H9 (cell line): ENCODE measurements at regions not wholly inside any gene's neighbourhood (a gene's known extent, or its start where the extent isn't known, plus 50 kb on each side); places are given as distances from the start of the nearest gene placed in this dataset.

Experiments used
- DNase-seq: peaks from one replicate; pipeline ENCODE4 v3.0.0-alpha.2; 2017
- H2AFZ ChIP-seq: one replicate; pipeline ENCODE4 v1.6.1; 2013; ENCODE audit warnings: mild to moderate bottlenecking, low read length, control low read depth, moderate library complexity
- H2AK5ac ChIP-seq: 2 replicates; pipeline ENCODE4 v1.6.1; 2013; ENCODE audit warnings: low read length, control low read depth, mixed read lengths; ENCODE audit not compliant: insufficient read length
- H2BK120ac ChIP-seq: one replicate; pipeline ENCODE4 v1.6.1; 2013; ENCODE audit warnings: low read depth, mild to moderate bottlenecking, low read length, control low read depth, inconsistent platforms; ENCODE audit not compliant: poor library complexity, severe bottlenecking
- H2BK12ac ChIP-seq: 2 replicates; pipeline ENCODE4 v1.6.1; 2013; ENCODE audit warnings: low read length, control low read depth, mixed read lengths, low read depth; ENCODE audit not compliant: insufficient read length
- H2BK15ac ChIP-seq: 2 replicates; pipeline ENCODE4 v1.6.1; 2013; ENCODE audit warnings: low read depth, low read length, control low read depth
- H2BK20ac ChIP-seq: one replicate; pipeline ENCODE4 v1.6.1; 2013; ENCODE audit warnings: low read depth, mild to moderate bottlenecking, low read length, control low read depth, inconsistent platforms; ENCODE audit not compliant: poor library complexity, severe bottlenecking
- H2BK5ac ChIP-seq: 2 replicates; pipeline ENCODE4 v1.6.1; 2013; ENCODE audit warnings: low read length, control low read depth, mixed read lengths; ENCODE audit not compliant: insufficient read length
- H3K14ac ChIP-seq: 2 replicates; pipeline ENCODE4 v1.6.1; 2013; ENCODE audit warnings: low read length, control low read depth; ENCODE audit not compliant: insufficient read depth
- H3K18ac ChIP-seq: 2 replicates; pipeline ENCODE4 v1.6.1; 2013; ENCODE audit warnings: low read depth, mild to moderate bottlenecking, mixed read lengths, low read length, control low read depth; ENCODE audit not compliant: insufficient read length
- H3K23ac ChIP-seq: 2 replicates; pipeline ENCODE4 v1.6.1; 2013; ENCODE audit warnings: low read length, control low read depth, mixed read lengths, low read depth; ENCODE audit not compliant: insufficient read length
- H3K23me2 ChIP-seq: 2 replicates; pipeline ENCODE4 v1.6.1; 2013; ENCODE audit warnings: low read depth, mild to moderate bottlenecking, mixed read lengths, low read length, control low read depth; ENCODE audit not compliant: insufficient read length, poor library complexity, severe bottlenecking
- H3K27ac ChIP-seq: 2 replicates; pipeline ENCODE4 v1.5.1; 2013; ENCODE audit warnings: low read length, control low read depth, mixed read lengths, low read depth; ENCODE audit not compliant: insufficient read length
- H3K27me3 ChIP-seq: 2 replicates; pipeline ENCODE4 v1.6.1; 2013; ENCODE audit warnings: low read length, control low read depth, inconsistent platforms; ENCODE audit not compliant: insufficient read depth
- H3K4ac ChIP-seq: 2 replicates; pipeline ENCODE4 v1.6.1; 2013; ENCODE audit warnings: low read depth, mild to moderate bottlenecking, control low read depth, inconsistent platforms, low read length, moderate library complexity
- H3K4me1 ChIP-seq: 2 replicates; pipeline ENCODE4 v1.6.1; 2013; ENCODE audit warnings: low read length, control low read depth, inconsistent platforms; ENCODE audit not compliant: insufficient read depth
- H3K4me2 ChIP-seq: 2 replicates; pipeline ENCODE4 v1.6.1; 2013; ENCODE audit warnings: low read length, control low read depth, mixed read lengths; ENCODE audit not compliant: insufficient read length, insufficient read depth
- H3K56ac ChIP-seq: 2 replicates; pipeline ENCODE4 v1.6.1; 2013; ENCODE audit warnings: low read depth, mild to moderate bottlenecking, mixed read lengths, low read length, control low read depth; ENCODE audit not compliant: insufficient read length
- H3K79me1 ChIP-seq: 2 replicates; pipeline ENCODE4 v1.6.1; 2013; ENCODE audit warnings: low read depth, mild to moderate bottlenecking, moderate library complexity, low read length, control low read depth, inconsistent platforms; ENCODE audit not compliant: insufficient read depth, poor library complexity, severe bottlenecking
- H3K79me2 ChIP-seq: 2 replicates; pipeline ENCODE4 v1.6.1; 2013; ENCODE audit warnings: low read length, control low read depth, inconsistent platforms; ENCODE audit not compliant: insufficient read depth
- H3K9ac ChIP-seq: 2 replicates; pipeline ENCODE4 v1.6.1; 2013; ENCODE audit warnings: low read length, control low read depth, mixed read lengths; ENCODE audit not compliant: insufficient read length; ENCODE audit errors: extremely low read depth
- H3K9me3 ChIP-seq: one replicate; pipeline ENCODE4 v1.6.1; 2013; ENCODE audit warnings: low read depth, low read length, inconsistent platforms; ENCODE audit not compliant: control insufficient read depth
- H3T11ph ChIP-seq: one replicate; pipeline ENCODE4 v1.6.1; 2013; ENCODE audit warnings: mild to moderate bottlenecking, low read length, control low read depth, inconsistent platforms
- H4K20me1 ChIP-seq: one replicate; pipeline ENCODE4 v1.6.1; 2013; ENCODE audit not compliant: control insufficient read depth, insufficient read length, insufficient read depth
- H4K5ac ChIP-seq: 2 replicates; pipeline ENCODE4 v1.6.1; 2013; ENCODE audit warnings: low read depth, mild to moderate bottlenecking, mixed read lengths, low read length, control low read depth; ENCODE audit not compliant: insufficient read length
- H4K8ac ChIP-seq: replicated peaks from 2 replicates; pipeline ENCODE4 v1.6.1; 2013; ENCODE audit warnings: low read length, control low read depth, mixed read lengths, low read depth; ENCODE audit not compliant: insufficient read length
- H4K91ac ChIP-seq: 2 replicates; pipeline ENCODE4 v1.6.1; 2013; ENCODE audit warnings: low read depth, mild to moderate bottlenecking, moderate library complexity, mixed read lengths, low read length, control low read depth; ENCODE audit not compliant: insufficient read length
- H3K27ac Mint-ChIP-seq, 3 experiments: 2 replicates in 2 of 3; 3 replicates in 1 of 3; pipeline ENCODE4 v1.8.0; 2020 to 2021; ENCODE audit warnings: mixed read lengths in 3 of 3, mild to moderate bottlenecking in 1 of 3, moderate library complexity in 1 of 3
- H3K27me3 Mint-ChIP-seq: 2 replicates; pipeline ENCODE4 v1.8.0; 2021; ENCODE audit warnings: low read depth, mild to moderate bottlenecking, moderate library complexity, mixed read lengths
- H3K36me3 Mint-ChIP-seq, 3 experiments: 2 replicates in 2 of 3; 3 replicates in 1 of 3; pipeline ENCODE4 v1.8.0; 2020 to 2021; ENCODE audit warnings: low read depth in 3 of 3, mixed read lengths in 3 of 3; ENCODE audit not compliant: insufficient read depth in 1 of 3
- H3K4me1 Mint-ChIP-seq, 2 experiments: 2 replicates each; pipeline ENCODE4 v1.8.0; 2020; ENCODE audit warnings: mixed read lengths in 2 of 2
- H3K4me3 Mint-ChIP-seq, 2 experiments: 2 replicates in 1 of 2; 3 replicates in 1 of 2; pipeline ENCODE4 v1.8.0; 2020 to 2021; ENCODE audit warnings: mild to moderate bottlenecking in 2 of 2, mixed read lengths in 2 of 2, moderate library complexity in 1 of 2
- H3K9me3 Mint-ChIP-seq, 2 experiments: 2 replicates in 1 of 2; 3 replicates in 1 of 2; pipeline ENCODE4 v1.8.0; 2020; ENCODE audit warnings: mild to moderate bottlenecking in 2 of 2, mixed read lengths in 2 of 2, moderate library complexity in 1 of 2
- TF ChIP-seq, protein P1 (sequence below): fragments of 200-600 bp; sonication (generic); conservative IDR thresholded peaks from 3 replicates; pipeline ENCODE4 v1.8.0; 2021; ENCODE audit warnings: antibody characterized with exemption, mild to moderate bottlenecking

DNA sequence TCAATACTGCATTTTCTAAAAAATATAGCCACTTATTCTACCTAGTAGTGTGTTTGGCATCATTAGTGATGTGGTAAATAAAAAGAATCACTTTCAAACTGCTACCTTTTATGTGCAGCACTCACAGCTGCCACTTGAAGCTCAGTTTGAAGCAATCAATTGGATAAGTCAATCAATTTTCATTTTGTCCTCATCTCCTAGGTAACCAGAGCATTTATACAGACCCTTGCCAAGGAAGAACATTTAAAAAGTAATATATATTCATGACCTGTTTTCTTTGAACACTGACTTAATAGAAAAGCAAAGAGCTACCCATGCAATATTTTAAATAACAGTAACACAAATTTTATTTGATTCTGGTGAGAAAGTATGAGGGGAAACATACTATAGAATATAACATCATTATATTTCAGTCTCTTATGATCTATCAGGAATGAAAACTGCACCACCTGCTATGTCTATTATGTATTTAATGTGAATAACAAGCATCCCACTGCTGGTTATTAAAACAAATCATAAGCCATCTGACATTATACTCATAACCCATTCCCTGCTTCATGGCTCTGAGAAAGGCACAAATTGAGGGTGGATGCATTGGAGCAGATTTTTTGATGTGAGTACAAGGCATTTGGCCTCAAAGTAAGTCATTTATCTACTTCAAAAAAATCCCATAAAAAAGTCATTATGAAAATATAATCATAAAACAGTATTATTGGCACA lies 168.4 kb upstream of the C21orf91 start:
- no peaks in the 10 kb centered on the region for H3K4me1 ChIP-seq
- H3K18ac ChIP-seq, result no peak overlapping the region
- no peak overlapping the region for H2BK120ac ChIP-seq
- no peak overlapping the region for H3T11ph ChIP-seq
- H4K20me1 ChIP-seq, result no peaks in the 10 kb centered on the region
- no peak overlapping the region for H2BK12ac ChIP-seq
- H3K9me3 ChIP-seq, result no peaks in the 10 kb centered on the region
- peaks cover 16 to 25% of the 10 kb centered on the region in 2 experiments for H3K9me3 Mint-ChIP-seq
- H3K27me3 Mint-ChIP-seq, result no peaks in the 10 kb centered on the region
- H3K27me3 ChIP-seq, result no peaks in the 10 kb centered on the region
- H2BK5ac ChIP-seq, result no peak overlapping the region
- H2AK5ac ChIP-seq, result no peak overlapping the region
- H2BK20ac ChIP-seq, result no peak overlapping the region
- no peak for DNase-seq
- peaks cover 18 to 22% of the 10 kb centered on the region in 2 experiments for H3K4me1 Mint-ChIP-seq
- H3K4me2 ChIP-seq, result no peak overlapping the region
- no peak overlapping the region for H3K4ac ChIP-seq
- TF ChIP-seq, protein P1, sequence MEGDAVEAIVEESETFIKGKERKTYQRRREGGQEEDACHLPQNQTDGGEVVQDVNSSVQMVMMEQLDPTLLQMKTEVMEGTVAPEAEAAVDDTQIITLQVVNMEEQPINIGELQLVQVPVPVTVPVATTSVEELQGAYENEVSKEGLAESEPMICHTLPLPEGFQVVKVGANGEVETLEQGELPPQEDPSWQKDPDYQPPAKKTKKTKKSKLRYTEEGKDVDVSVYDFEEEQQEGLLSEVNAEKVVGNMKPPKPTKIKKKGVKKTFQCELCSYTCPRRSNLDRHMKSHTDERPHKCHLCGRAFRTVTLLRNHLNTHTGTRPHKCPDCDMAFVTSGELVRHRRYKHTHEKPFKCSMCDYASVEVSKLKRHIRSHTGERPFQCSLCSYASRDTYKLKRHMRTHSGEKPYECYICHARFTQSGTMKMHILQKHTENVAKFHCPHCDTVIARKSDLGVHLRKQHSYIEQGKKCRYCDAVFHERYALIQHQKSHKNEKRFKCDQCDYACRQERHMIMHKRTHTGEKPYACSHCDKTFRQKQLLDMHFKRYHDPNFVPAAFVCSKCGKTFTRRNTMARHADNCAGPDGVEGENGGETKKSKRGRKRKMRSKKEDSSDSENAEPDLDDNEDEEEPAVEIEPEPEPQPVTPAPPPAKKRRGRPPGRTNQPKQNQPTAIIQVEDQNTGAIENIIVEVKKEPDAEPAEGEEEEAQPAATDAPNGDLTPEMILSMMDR, result no peak
- H2BK15ac ChIP-seq, result no peak overlapping the region
- H3K79me1 ChIP-seq, result no peaks in the 10 kb centered on the region
- no peak overlapping the region; a peak in 2 of 7 replicates for H3K27ac Mint-ChIP-seq
- H4K5ac ChIP-seq, result no peak overlapping the region
- H3K36me3 Mint-ChIP-seq, result peaks cover 15 to 36% (median 15%) of the 10 kb centered on the region in 3 experiments
- no peak overlapping the region for H3K56ac ChIP-seq
- H3K27ac ChIP-seq, result no peak overlapping the region
- H3K4me3 Mint-ChIP-seq, result no peak overlapping the region
- no peak overlapping the region for H2AFZ ChIP-seq
- no peaks in the 10 kb centered on the region for H3K23me2 ChIP-seq
- H4K91ac ChIP-seq, result no peak overlapping the region
- no peaks in the 10 kb centered on the region for H3K79me2 ChIP-seq
- H3K14ac ChIP-seq, result no peak overlapping the region
- no peak overlapping the region for H3K9ac ChIP-seq
- H3K23ac ChIP-seq, result no peak overlapping the region
- H4K8ac ChIP-seq, result no peak overlapping the region
